ENCODE measurements at regions not wholly inside any gene's neighbourhood (a gene's known extent, or its start where the extent isn't known, plus 50 kb on each side); places are given as distances from the start of the nearest gene placed in this dataset.

DNA sequence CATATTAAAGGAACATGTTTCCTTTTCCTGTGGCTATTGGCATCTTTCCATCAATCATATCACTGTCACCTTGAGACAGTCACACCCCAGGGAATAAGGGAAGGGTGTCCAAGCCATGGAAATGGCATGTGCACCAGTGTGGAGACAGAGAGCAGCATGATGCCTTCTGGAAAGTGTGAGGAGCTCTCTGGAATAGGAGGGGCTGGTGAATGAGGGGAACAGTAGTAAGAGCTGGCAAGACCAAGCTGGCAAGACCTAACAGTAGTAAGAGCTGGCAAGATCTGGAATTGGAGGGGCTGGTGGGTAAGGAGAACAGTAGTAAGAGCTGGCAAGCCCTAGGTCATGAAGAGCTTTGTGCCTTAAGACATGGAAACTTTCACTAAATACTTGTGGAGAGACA lies 186.7 kb downstream of the C1orf94 start (continued):
- TF ChIP-seq ZNF331 (CRISPR knock-in tag; IDR thresholded peaks at IDR 0.05; ENCODE audit: low read depth) = no peak
- TF ChIP-seq, protein P1, sequence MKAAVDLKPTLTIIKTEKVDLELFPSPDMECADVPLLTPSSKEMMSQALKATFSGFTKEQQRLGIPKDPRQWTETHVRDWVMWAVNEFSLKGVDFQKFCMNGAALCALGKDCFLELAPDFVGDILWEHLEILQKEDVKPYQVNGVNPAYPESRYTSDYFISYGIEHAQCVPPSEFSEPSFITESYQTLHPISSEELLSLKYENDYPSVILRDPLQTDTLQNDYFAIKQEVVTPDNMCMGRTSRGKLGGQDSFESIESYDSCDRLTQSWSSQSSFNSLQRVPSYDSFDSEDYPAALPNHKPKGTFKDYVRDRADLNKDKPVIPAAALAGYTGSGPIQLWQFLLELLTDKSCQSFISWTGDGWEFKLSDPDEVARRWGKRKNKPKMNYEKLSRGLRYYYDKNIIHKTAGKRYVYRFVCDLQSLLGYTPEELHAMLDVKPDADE (IDR thresholded peaks at IDR 0.05) = no peak

DNA sequence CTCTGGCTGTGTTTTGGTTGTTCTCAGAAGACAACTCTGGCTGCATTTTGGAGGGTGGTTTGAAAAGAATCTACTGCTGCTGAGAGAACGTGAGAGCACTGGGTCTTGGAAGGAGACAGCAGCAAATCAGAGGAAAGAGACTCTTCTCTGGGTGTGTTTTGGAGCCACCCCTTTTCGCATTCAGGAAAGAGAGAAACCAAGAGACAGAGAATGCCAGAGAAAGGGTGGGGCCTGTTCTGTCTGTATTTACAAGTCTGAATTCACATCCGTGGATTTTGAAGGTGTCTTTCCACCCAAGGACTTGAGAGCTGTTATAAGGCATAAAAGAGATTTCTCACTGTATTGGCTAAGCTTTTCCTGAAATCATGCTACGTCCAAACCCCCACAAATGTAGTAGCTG lies 187.2 kb downstream of the C1orf94 start:
- Mint-ChIP-seq H3K36me3 (ENCODE audit: low read depth) (no peaks in the 10 kb centered on the region; the same call in 2 of the 3 replicates), H3K27ac (no peak overlapping the region), H3K9me3 (peaks cover 3% of the 10 kb centered on the region; the same call in 2 of the 3 replicates), H3K27me3 (ENCODE audit: insufficient read depth, low read depth, poor library complexity) (peaks cover 11% of the 10 kb centered on the region), H3K4me3 (no peak overlapping the region), H3K4me1 (no peaks in the 10 kb centered on the region)
- Histone ChIP-seq H3K4me2 (no peak overlapping the region), H3K4me3 (no peak overlapping the region), H3F3A (replicated peaks; ENCODE audit: low read depth) (no peaks in the 10 kb centered on the region), H3K27ac (ENCODE audit: low read depth) (no peak overlapping the region), H3K27me3 (ENCODE audit: insufficient read depth) (no peaks in the 10 kb centered on the region), H3K79me2 (replicated peaks; ENCODE audit: insufficient read depth) (no peaks in the 10 kb centered on the region), H3K4me1 (ENCODE audit: insufficient read depth) (no peaks in the 10 kb centered on the region), H2AFZ (no peak overlapping the region), H4K20me1 (replicated peaks; ENCODE audit: insufficient read depth) (no peaks in the 10 kb centered on the region), H3K9me2 (ENCODE audit: insufficient read depth) (0 out of 2 replicates have a peak, but pooled peaks cover 14% of the 10 kb centered on the region), H3K36me3 (ENCODE audit: insufficient read depth) (no peaks in the 10 kb centered on the region)
- DNase-seq (ENCODE audit: low spot score) (no peak), ATAC-seq (no peak)
- TF ChIP-seq ZNF331 (CRISPR knock-in tag; IDR thresholded peaks at IDR 0.05; ENCODE audit: low read depth) (no peak), STAT1 (IDR thresholded peaks at IDR 0.05; ENCODE audit: unreplicated experiment) (no peak), EZH2phosphoT487 (IDR thresholded peaks at IDR 0.05; ENCODE audit: unreplicated experiment) (no peak), ZNF114 (CRISPR knock-in tag; IDR thresholded peaks at IDR 0.05) (no peak), NANOG (IDR thresholded peaks at IDR 0.05; ENCODE audit: borderline replicate concordance) (no peak), JUNB (IDR thresholded peaks at IDR 0.05; ENCODE audit: unreplicated experiment) (no peak), CREB1 (CRISPR knock-in tag; IDR thresholded peaks at IDR 0.05; ENCODE audit: low read depth) (no peak)
- TF ChIP-seq, protein P1 (IDR thresholded peaks at IDR 0.05) = no peak
- TF ChIP-seq, protein P2, sequence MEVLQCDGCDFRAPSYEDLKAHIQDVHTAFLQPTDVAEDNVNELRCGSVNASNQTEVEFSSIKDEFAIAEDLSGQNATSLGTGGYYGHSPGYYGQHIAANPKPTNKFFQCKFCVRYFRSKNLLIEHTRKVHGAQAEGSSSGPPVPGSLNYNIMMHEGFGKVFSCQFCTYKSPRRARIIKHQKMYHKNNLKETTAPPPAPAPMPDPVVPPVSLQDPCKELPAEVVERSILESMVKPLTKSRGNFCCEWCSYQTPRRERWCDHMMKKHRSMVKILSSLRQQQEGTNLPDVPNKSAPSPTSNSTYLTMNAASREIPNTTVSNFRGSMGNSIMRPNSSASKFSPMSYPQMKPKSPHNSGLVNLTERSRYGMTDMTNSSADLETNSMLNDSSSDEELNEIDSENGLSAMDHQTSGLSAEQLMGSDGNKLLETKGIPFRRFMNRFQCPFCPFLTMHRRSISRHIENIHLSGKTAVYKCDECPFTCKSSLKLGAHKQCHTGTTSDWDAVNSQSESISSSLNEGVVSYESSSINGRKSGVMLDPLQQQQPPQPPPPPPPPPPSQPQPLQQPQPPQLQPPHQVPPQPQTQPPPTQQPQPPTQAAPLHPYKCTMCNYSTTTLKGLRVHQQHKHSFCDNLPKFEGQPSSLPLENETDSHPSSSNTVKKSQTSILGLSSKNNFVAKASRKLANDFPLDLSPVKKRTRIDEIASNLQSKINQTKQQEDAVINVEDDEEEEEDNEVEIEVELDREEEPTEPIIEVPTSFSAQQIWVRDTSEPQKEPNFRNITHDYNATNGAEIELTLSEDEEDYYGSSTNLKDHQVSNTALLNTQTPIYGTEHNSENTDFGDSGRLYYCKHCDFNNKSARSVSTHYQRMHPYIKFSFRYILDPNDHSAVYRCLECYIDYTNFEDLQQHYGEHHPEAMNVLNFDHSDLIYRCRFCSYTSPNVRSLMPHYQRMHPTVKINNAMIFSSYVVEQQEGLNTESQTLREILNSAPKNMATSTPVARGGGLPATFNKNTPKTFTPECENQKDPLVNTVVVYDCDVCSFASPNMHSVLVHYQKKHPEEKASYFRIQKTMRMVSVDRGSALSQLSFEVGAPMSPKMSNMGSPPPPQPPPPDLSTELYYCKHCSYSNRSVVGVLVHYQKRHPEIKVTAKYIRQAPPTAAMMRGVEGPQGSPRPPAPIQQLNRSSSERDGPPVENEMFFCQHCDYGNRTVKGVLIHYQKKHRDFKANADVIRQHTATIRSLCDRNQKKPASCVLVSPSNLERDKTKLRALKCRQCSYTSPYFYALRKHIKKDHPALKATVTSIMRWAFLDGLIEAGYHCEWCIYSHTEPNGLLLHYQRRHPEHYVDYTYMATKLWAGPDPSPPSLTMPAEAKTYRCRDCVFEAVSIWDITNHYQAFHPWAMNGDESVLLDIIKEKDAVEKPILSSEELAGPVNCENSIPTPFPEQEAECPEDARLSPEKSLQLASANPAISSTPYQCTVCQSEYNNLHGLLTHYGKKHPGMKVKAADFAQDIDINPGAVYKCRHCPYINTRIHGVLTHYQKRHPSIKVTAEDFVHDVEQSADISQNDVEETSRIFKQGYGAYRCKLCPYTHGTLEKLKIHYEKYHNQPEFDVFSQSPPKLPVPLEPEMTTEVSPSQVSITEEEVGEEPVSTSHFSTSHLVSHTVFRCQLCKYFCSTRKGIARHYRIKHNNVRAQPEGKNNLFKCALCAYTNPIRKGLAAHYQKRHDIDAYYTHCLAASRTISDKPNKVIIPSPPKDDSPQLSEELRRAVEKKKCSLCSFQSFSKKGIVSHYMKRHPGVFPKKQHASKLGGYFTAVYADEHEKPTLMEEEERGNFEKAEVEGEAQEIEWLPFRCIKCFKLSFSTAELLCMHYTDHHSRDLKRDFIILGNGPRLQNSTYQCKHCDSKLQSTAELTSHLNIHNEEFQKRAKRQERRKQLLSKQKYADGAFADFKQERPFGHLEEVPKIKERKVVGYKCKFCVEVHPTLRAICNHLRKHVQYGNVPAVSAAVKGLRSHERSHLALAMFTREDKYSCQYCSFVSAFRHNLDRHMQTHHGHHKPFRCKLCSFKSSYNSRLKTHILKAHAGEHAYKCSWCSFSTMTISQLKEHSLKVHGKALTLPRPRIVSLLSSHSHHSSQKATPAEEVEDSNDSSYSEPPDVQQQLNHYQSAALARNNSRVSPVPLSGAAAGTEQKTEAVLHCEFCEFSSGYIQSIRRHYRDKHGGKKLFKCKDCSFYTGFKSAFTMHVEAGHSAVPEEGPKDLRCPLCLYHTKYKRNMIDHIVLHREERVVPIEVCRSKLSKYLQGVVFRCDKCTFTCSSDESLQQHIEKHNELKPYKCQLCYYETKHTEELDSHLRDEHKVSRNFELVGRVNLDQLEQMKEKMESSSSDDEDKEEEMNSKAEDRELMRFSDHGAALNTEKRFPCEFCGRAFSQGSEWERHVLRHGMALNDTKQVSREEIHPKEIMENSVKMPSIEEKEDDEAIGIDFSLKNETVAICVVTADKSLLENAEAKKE (CRISPR knock-in tag; IDR thresholded peaks at IDR 0.05) = no peak
- TF ChIP-seq, protein P3, sequence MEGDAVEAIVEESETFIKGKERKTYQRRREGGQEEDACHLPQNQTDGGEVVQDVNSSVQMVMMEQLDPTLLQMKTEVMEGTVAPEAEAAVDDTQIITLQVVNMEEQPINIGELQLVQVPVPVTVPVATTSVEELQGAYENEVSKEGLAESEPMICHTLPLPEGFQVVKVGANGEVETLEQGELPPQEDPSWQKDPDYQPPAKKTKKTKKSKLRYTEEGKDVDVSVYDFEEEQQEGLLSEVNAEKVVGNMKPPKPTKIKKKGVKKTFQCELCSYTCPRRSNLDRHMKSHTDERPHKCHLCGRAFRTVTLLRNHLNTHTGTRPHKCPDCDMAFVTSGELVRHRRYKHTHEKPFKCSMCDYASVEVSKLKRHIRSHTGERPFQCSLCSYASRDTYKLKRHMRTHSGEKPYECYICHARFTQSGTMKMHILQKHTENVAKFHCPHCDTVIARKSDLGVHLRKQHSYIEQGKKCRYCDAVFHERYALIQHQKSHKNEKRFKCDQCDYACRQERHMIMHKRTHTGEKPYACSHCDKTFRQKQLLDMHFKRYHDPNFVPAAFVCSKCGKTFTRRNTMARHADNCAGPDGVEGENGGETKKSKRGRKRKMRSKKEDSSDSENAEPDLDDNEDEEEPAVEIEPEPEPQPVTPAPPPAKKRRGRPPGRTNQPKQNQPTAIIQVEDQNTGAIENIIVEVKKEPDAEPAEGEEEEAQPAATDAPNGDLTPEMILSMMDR (conservative IDR thresholded peaks at IDR 0.05; ENCODE audit: low read depth in 2 of 2) = no peak
- TF ChIP-seq, protein P4, sequence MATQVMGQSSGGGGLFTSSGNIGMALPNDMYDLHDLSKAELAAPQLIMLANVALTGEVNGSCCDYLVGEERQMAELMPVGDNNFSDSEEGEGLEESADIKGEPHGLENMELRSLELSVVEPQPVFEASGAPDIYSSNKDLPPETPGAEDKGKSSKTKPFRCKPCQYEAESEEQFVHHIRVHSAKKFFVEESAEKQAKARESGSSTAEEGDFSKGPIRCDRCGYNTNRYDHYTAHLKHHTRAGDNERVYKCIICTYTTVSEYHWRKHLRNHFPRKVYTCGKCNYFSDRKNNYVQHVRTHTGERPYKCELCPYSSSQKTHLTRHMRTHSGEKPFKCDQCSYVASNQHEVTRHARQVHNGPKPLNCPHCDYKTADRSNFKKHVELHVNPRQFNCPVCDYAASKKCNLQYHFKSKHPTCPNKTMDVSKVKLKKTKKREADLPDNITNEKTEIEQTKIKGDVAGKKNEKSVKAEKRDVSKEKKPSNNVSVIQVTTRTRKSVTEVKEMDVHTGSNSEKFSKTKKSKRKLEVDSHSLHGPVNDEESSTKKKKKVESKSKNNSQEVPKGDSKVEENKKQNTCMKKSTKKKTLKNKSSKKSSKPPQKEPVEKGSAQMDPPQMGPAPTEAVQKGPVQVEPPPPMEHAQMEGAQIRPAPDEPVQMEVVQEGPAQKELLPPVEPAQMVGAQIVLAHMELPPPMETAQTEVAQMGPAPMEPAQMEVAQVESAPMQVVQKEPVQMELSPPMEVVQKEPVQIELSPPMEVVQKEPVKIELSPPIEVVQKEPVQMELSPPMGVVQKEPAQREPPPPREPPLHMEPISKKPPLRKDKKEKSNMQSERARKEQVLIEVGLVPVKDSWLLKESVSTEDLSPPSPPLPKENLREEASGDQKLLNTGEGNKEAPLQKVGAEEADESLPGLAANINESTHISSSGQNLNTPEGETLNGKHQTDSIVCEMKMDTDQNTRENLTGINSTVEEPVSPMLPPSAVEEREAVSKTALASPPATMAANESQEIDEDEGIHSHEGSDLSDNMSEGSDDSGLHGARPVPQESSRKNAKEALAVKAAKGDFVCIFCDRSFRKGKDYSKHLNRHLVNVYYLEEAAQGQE (IDR thresholded peaks at IDR 0.05; ENCODE audit: unreplicated experiment) = no peak

Data from GM23338 (cell line).